H9 (cell line): ENCODE measurements at regions not wholly inside any gene's neighbourhood (a gene's known extent, or its start where the extent isn't known, plus 50 kb on each side); places are given as distances from the start of the nearest gene placed in this dataset.

ENCODE experiments used
- DNase-seq: peaks from one replicate; pipeline ENCODE4 v3.0.0-alpha.2; 2017
- H2AFZ ChIP-seq: one replicate; pipeline ENCODE4 v1.6.1; 2013; ENCODE audit warnings: mild to moderate bottlenecking, low read length, control low read depth, moderate library complexity
- H2AK5ac ChIP-seq: 2 replicates; pipeline ENCODE4 v1.6.1; 2013; ENCODE audit warnings: low read length, control low read depth, mixed read lengths; ENCODE audit not compliant: insufficient read length
- H2BK120ac ChIP-seq: one replicate; pipeline ENCODE4 v1.6.1; 2013; ENCODE audit warnings: low read depth, mild to moderate bottlenecking, low read length, control low read depth, inconsistent platforms; ENCODE audit not compliant: poor library complexity, severe bottlenecking
- H2BK12ac ChIP-seq: 2 replicates; pipeline ENCODE4 v1.6.1; 2013; ENCODE audit warnings: low read length, control low read depth, mixed read lengths, low read depth; ENCODE audit not compliant: insufficient read length
- H2BK15ac ChIP-seq: 2 replicates; pipeline ENCODE4 v1.6.1; 2013; ENCODE audit warnings: low read depth, low read length, control low read depth
- H2BK20ac ChIP-seq: one replicate; pipeline ENCODE4 v1.6.1; 2013; ENCODE audit warnings: low read depth, mild to moderate bottlenecking, low read length, control low read depth, inconsistent platforms; ENCODE audit not compliant: poor library complexity, severe bottlenecking
- H2BK5ac ChIP-seq: 2 replicates; pipeline ENCODE4 v1.6.1; 2013; ENCODE audit warnings: low read length, control low read depth, mixed read lengths; ENCODE audit not compliant: insufficient read length
- H3K14ac ChIP-seq: 2 replicates; pipeline ENCODE4 v1.6.1; 2013; ENCODE audit warnings: low read length, control low read depth; ENCODE audit not compliant: insufficient read depth
- H3K18ac ChIP-seq: 2 replicates; pipeline ENCODE4 v1.6.1; 2013; ENCODE audit warnings: low read depth, mild to moderate bottlenecking, mixed read lengths, low read length, control low read depth; ENCODE audit not compliant: insufficient read length
- H3K23ac ChIP-seq: 2 replicates; pipeline ENCODE4 v1.6.1; 2013; ENCODE audit warnings: low read length, control low read depth, mixed read lengths, low read depth; ENCODE audit not compliant: insufficient read length
- H3K23me2 ChIP-seq: 2 replicates; pipeline ENCODE4 v1.6.1; 2013; ENCODE audit warnings: low read depth, mild to moderate bottlenecking, mixed read lengths, low read length, control low read depth; ENCODE audit not compliant: insufficient read length, poor library complexity, severe bottlenecking
- H3K27ac ChIP-seq: 2 replicates; pipeline ENCODE4 v1.5.1; 2013; ENCODE audit warnings: low read length, control low read depth, mixed read lengths, low read depth; ENCODE audit not compliant: insufficient read length
- H3K27me3 ChIP-seq: 2 replicates; pipeline ENCODE4 v1.6.1; 2013; ENCODE audit warnings: low read length, control low read depth, inconsistent platforms; ENCODE audit not compliant: insufficient read depth
- H3K4ac ChIP-seq: 2 replicates; pipeline ENCODE4 v1.6.1; 2013; ENCODE audit warnings: low read depth, mild to moderate bottlenecking, control low read depth, inconsistent platforms, low read length, moderate library complexity
- H3K4me1 ChIP-seq: 2 replicates; pipeline ENCODE4 v1.6.1; 2013; ENCODE audit warnings: low read length, control low read depth, inconsistent platforms; ENCODE audit not compliant: insufficient read depth
- H3K4me2 ChIP-seq: 2 replicates; pipeline ENCODE4 v1.6.1; 2013; ENCODE audit warnings: low read length, control low read depth, mixed read lengths; ENCODE audit not compliant: insufficient read length, insufficient read depth
- H3K56ac ChIP-seq: 2 replicates; pipeline ENCODE4 v1.6.1; 2013; ENCODE audit warnings: low read depth, mild to moderate bottlenecking, mixed read lengths, low read length, control low read depth; ENCODE audit not compliant: insufficient read length
- H3K79me1 ChIP-seq: 2 replicates; pipeline ENCODE4 v1.6.1; 2013; ENCODE audit warnings: low read depth, mild to moderate bottlenecking, moderate library complexity, low read length, control low read depth, inconsistent platforms; ENCODE audit not compliant: insufficient read depth, poor library complexity, severe bottlenecking
- H3K79me2 ChIP-seq: 2 replicates; pipeline ENCODE4 v1.6.1; 2013; ENCODE audit warnings: low read length, control low read depth, inconsistent platforms; ENCODE audit not compliant: insufficient read depth
- H3K9ac ChIP-seq: 2 replicates; pipeline ENCODE4 v1.6.1; 2013; ENCODE audit warnings: low read length, control low read depth, mixed read lengths; ENCODE audit not compliant: insufficient read length; ENCODE audit errors: extremely low read depth
- H3K9me3 ChIP-seq: one replicate; pipeline ENCODE4 v1.6.1; 2013; ENCODE audit warnings: low read depth, low read length, inconsistent platforms; ENCODE audit not compliant: control insufficient read depth
- H3T11ph ChIP-seq: one replicate; pipeline ENCODE4 v1.6.1; 2013; ENCODE audit warnings: mild to moderate bottlenecking, low read length, control low read depth, inconsistent platforms
- H4K20me1 ChIP-seq: one replicate; pipeline ENCODE4 v1.6.1; 2013; ENCODE audit not compliant: control insufficient read depth, insufficient read length, insufficient read depth
- H4K5ac ChIP-seq: 2 replicates; pipeline ENCODE4 v1.6.1; 2013; ENCODE audit warnings: low read depth, mild to moderate bottlenecking, mixed read lengths, low read length, control low read depth; ENCODE audit not compliant: insufficient read length
- H4K8ac ChIP-seq: replicated peaks from 2 replicates; pipeline ENCODE4 v1.6.1; 2013; ENCODE audit warnings: low read length, control low read depth, mixed read lengths, low read depth; ENCODE audit not compliant: insufficient read length
- H4K91ac ChIP-seq: 2 replicates; pipeline ENCODE4 v1.6.1; 2013; ENCODE audit warnings: low read depth, mild to moderate bottlenecking, moderate library complexity, mixed read lengths, low read length, control low read depth; ENCODE audit not compliant: insufficient read length
- H3K27ac Mint-ChIP-seq, 3 experiments: 2 replicates in 2 of 3; 3 replicates in 1 of 3; pipeline ENCODE4 v1.8.0; 2020 to 2021; ENCODE audit warnings: mixed read lengths in 3 of 3, mild to moderate bottlenecking in 1 of 3, moderate library complexity in 1 of 3
- H3K27me3 Mint-ChIP-seq: 2 replicates; pipeline ENCODE4 v1.8.0; 2021; ENCODE audit warnings: low read depth, mild to moderate bottlenecking, moderate library complexity, mixed read lengths
- H3K36me3 Mint-ChIP-seq, 3 experiments: 2 replicates in 2 of 3; 3 replicates in 1 of 3; pipeline ENCODE4 v1.8.0; 2020 to 2021; ENCODE audit warnings: low read depth in 3 of 3, mixed read lengths in 3 of 3; ENCODE audit not compliant: insufficient read depth in 1 of 3
- H3K4me1 Mint-ChIP-seq, 2 experiments: 2 replicates each; pipeline ENCODE4 v1.8.0; 2020; ENCODE audit warnings: mixed read lengths in 2 of 2
- H3K4me3 Mint-ChIP-seq, 2 experiments: 2 replicates in 1 of 2; 3 replicates in 1 of 2; pipeline ENCODE4 v1.8.0; 2020 to 2021; ENCODE audit warnings: mild to moderate bottlenecking in 2 of 2, mixed read lengths in 2 of 2, moderate library complexity in 1 of 2
- H3K9me3 Mint-ChIP-seq, 2 experiments: 2 replicates in 1 of 2; 3 replicates in 1 of 2; pipeline ENCODE4 v1.8.0; 2020; ENCODE audit warnings: mild to moderate bottlenecking in 2 of 2, mixed read lengths in 2 of 2, moderate library complexity in 1 of 2
- WGBS: extraction: QIAGEN DNeasy Blood & Tissue Kit; methylation state at CpG from one replicate; pipeline ENCODE4 v1.1.7; 2013; ENCODE audit warnings: missing lambda C conversion rate, low lambda C conversion rate, mixed read lengths; ENCODE audit not compliant: insufficient read length; ENCODE audit errors: extremely low coverage; 5-methylcytosine and 5-hydroxymethylcytosine counted together
- TF ChIP-seq, protein P1 (sequence below): fragments of 200-600 bp; sonication (generic); conservative IDR thresholded peaks from 3 replicates; pipeline ENCODE4 v1.8.0; 2021; ENCODE audit warnings: antibody characterized with exemption, mild to moderate bottlenecking

DNA sequence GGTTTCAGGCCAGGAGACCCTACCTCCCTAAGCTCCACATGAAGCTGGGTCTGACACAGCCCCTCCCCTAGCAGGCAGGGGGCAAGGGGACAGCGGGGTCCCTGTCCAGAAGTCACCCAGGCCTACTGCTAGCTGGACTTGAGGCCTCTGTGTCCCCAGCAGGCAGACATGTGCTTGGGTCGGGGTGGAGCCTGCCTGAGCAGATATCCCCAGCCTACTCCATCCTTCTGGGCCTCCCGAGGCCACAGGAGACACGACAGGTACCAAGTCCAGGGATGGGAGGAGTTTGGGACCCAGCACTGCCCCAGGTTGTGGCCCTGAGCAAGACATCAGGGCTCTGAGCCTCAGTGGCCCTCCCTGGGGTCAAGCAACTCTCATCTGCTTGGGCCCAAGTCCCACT, 105.2 kb upstream of the EIF5 start:
- Histone ChIP-seq H3T11ph (no peak overlapping the region), H3K18ac (no peak overlapping the region), H3K56ac (no peak overlapping the region), H3K27ac (no peak overlapping the region), H3K79me1 (no peaks in the 10 kb centered on the region), H3K4ac (no peak overlapping the region), H3K79me2 (no peaks in the 10 kb centered on the region), H2BK15ac (no peak overlapping the region), H3K4me2 (no peak overlapping the region), H2BK5ac (no peak overlapping the region), H2AFZ (no peak overlapping the region), H3K9me3 (no peaks in the 10 kb centered on the region), H4K20me1 (no peaks in the 10 kb centered on the region), H3K23ac (no peak overlapping the region), H3K27me3 (no peaks in the 10 kb centered on the region), H2AK5ac (no peak overlapping the region), H3K4me1 (no peaks in the 10 kb centered on the region; the same call in 1 of the 2 replicates), H2BK12ac (no peak overlapping the region), H2BK20ac (no peak overlapping the region), H4K8ac (no peak overlapping the region), H4K5ac (no peak overlapping the region), H3K23me2 (no peaks in the 10 kb centered on the region), H2BK120ac (no peak overlapping the region), H3K9ac (no peak overlapping the region), H4K91ac (no peak overlapping the region), H3K14ac (no peak overlapping the region)
- TF ChIP-seq, protein P1, sequence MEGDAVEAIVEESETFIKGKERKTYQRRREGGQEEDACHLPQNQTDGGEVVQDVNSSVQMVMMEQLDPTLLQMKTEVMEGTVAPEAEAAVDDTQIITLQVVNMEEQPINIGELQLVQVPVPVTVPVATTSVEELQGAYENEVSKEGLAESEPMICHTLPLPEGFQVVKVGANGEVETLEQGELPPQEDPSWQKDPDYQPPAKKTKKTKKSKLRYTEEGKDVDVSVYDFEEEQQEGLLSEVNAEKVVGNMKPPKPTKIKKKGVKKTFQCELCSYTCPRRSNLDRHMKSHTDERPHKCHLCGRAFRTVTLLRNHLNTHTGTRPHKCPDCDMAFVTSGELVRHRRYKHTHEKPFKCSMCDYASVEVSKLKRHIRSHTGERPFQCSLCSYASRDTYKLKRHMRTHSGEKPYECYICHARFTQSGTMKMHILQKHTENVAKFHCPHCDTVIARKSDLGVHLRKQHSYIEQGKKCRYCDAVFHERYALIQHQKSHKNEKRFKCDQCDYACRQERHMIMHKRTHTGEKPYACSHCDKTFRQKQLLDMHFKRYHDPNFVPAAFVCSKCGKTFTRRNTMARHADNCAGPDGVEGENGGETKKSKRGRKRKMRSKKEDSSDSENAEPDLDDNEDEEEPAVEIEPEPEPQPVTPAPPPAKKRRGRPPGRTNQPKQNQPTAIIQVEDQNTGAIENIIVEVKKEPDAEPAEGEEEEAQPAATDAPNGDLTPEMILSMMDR, result no peak
- WGBS, result no CpG with 5 or more reads among the region's 4 CpGs
- no peak overlapping the region for H3K27ac Mint-ChIP-seq
- no peaks in the 10 kb centered on the region for H3K36me3 Mint-ChIP-seq
- no peak overlapping the region for H3K4me3 Mint-ChIP-seq
- no peak for DNase-seq
- H3K4me1 Mint-ChIP-seq, result peaks cover 20 to 24% of the 10 kb centered on the region in 2 experiments
- H3K27me3 Mint-ChIP-seq, result peaks cover 8% of the 10 kb centered on the region
- H3K9me3 Mint-ChIP-seq, result no peaks in the 10 kb centered on the region
